H1 (cell line): ENCODE measurements at regions not wholly inside any gene's neighbourhood (a gene's known extent, or its start where the extent isn't known, plus 50 kb on each side); places are given as distances from the start of the nearest gene placed in this dataset.

ENCODE experiments used
- BRCA1 ChIP-seq: IDR thresholded peaks from 2 replicates; pipeline ENCODE4 v1.6.1; 2012; ENCODE audit warnings: low read depth, low read length, improper control_type of control experiment
- TF ChIP-seq, protein P1 (sequence below): fragments of 300-600 bp; sonication (generic); IDR thresholded peaks from 2 replicates; pipeline ENCODE4 v1.7.1; 2012; ENCODE audit warnings: low read length, moderate library complexity, mild to moderate bottlenecking, inconsistent platforms; ENCODE audit not compliant: insufficient replicate concordance

- TF ChIP-seq, protein P1, sequence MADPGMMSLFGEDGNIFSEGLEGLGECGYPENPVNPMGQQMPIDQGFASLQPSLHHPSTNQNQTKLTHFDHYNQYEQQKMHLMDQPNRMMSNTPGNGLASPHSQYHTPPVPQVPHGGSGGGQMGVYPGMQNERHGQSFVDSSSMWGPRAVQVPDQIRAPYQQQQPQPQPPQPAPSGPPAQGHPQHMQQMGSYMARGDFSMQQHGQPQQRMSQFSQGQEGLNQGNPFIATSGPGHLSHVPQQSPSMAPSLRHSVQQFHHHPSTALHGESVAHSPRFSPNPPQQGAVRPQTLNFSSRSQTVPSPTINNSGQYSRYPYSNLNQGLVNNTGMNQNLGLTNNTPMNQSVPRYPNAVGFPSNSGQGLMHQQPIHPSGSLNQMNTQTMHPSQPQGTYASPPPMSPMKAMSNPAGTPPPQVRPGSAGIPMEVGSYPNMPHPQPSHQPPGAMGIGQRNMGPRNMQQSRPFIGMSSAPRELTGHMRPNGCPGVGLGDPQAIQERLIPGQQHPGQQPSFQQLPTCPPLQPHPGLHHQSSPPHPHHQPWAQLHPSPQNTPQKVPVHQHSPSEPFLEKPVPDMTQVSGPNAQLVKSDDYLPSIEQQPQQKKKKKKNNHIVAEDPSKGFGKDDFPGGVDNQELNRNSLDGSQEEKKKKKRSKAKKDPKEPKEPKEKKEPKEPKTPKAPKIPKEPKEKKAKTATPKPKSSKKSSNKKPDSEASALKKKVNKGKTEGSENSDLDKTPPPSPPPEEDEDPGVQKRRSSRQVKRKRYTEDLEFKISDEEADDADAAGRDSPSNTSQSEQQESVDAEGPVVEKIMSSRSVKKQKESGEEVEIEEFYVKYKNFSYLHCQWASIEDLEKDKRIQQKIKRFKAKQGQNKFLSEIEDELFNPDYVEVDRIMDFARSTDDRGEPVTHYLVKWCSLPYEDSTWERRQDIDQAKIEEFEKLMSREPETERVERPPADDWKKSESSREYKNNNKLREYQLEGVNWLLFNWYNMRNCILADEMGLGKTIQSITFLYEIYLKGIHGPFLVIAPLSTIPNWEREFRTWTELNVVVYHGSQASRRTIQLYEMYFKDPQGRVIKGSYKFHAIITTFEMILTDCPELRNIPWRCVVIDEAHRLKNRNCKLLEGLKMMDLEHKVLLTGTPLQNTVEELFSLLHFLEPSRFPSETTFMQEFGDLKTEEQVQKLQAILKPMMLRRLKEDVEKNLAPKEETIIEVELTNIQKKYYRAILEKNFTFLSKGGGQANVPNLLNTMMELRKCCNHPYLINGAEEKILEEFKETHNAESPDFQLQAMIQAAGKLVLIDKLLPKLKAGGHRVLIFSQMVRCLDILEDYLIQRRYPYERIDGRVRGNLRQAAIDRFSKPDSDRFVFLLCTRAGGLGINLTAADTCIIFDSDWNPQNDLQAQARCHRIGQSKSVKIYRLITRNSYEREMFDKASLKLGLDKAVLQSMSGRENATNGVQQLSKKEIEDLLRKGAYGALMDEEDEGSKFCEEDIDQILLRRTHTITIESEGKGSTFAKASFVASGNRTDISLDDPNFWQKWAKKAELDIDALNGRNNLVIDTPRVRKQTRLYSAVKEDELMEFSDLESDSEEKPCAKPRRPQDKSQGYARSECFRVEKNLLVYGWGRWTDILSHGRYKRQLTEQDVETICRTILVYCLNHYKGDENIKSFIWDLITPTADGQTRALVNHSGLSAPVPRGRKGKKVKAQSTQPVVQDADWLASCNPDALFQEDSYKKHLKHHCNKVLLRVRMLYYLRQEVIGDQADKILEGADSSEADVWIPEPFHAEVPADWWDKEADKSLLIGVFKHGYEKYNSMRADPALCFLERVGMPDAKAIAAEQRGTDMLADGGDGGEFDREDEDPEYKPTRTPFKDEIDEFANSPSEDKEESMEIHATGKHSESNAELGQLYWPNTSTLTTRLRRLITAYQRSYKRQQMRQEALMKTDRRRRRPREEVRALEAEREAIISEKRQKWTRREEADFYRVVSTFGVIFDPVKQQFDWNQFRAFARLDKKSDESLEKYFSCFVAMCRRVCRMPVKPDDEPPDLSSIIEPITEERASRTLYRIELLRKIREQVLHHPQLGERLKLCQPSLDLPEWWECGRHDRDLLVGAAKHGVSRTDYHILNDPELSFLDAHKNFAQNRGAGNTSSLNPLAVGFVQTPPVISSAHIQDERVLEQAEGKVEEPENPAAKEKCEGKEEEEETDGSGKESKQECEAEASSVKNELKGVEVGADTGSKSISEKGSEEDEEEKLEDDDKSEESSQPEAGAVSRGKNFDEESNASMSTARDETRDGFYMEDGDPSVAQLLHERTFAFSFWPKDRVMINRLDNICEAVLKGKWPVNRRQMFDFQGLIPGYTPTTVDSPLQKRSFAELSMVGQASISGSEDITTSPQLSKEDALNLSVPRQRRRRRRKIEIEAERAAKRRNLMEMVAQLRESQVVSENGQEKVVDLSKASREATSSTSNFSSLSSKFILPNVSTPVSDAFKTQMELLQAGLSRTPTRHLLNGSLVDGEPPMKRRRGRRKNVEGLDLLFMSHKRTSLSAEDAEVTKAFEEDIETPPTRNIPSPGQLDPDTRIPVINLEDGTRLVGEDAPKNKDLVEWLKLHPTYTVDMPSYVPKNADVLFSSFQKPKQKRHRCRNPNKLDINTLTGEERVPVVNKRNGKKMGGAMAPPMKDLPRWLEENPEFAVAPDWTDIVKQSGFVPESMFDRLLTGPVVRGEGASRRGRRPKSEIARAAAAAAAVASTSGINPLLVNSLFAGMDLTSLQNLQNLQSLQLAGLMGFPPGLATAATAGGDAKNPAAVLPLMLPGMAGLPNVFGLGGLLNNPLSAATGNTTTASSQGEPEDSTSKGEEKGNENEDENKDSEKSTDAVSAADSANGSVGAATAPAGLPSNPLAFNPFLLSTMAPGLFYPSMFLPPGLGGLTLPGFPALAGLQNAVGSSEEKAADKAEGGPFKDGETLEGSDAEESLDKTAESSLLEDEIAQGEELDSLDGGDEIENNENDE, result no peak
- no peak for TF ChIP-seq BRCA1
Measured at GRCh38 chr3:73786321-73786807, 161.6 kb upstream of the PDZRN3 start (continued).
